ENCODE measurements at regions not wholly inside any gene's neighbourhood (a gene's known extent, or its start where the extent isn't known, plus 50 kb on each side); places are given as distances from the start of the nearest gene placed in this dataset.

- H3K27me3 Mint-ChIP-seq (ENCODE audit: low read depth) = peaks cover 2% of the 10 kb centered on the region
- H3K36me3 Mint-ChIP-seq (ENCODE audit: low read depth) = no peaks in the 10 kb centered on the region
- no peak overlapping the region for H3K4me3 Mint-ChIP-seq
- peaks cover 5% of the 10 kb centered on the region for H3K9me3 Mint-ChIP-seq
- no peak for TF ChIP-seq CTCF (conservative IDR thresholded peaks at IDR 0.05)
- no peak for DNase-seq (ENCODE audit: low read depth, low spot score)
- no peak overlapping the region for H3K27ac Mint-ChIP-seq (ENCODE audit: unreplicated experiment)
- peaks cover 4% of the 10 kb centered on the region for H3K4me1 Mint-ChIP-seq
These were observed 1673.6 kb upstream of the FLRT2 start for GRCh38 chr14:83856334-83856733.

- no peak for DNase-seq (ENCODE audit: low read depth, low spot score)
- TF ChIP-seq CTCF (conservative IDR thresholded peaks at IDR 0.05) = no peak
- no peak overlapping the region for H3K27ac Mint-ChIP-seq (ENCODE audit: unreplicated experiment)
- H3K4me3 Mint-ChIP-seq = no peak overlapping the region
- H3K4me1 Mint-ChIP-seq = peaks cover 4% of the 10 kb centered on the region
- H3K27me3 Mint-ChIP-seq (ENCODE audit: low read depth) = peaks cover 2% of the 10 kb centered on the region
- no peaks in the 10 kb centered on the region for H3K36me3 Mint-ChIP-seq (ENCODE audit: low read depth)
- H3K9me3 Mint-ChIP-seq = peaks cover 5% of the 10 kb centered on the region
These were observed 1669.3 kb upstream of the FLRT2 start for GRCh38 chr14:83860631-83861155.

- Mint-ChIP-seq H3K4me3 (no peak overlapping the region), H3K4me1 (no peaks in the 10 kb centered on the region), H3K27ac (ENCODE audit: unreplicated experiment) (no peak overlapping the region), H3K9me3 (peaks cover 5% of the 10 kb centered on the region), H3K27me3 (ENCODE audit: low read depth) (no peaks in the 10 kb centered on the region), H3K36me3 (ENCODE audit: low read depth) (no peaks in the 10 kb centered on the region)
- DNase-seq (ENCODE audit: low read depth, low spot score) = no peak
- no peak for TF ChIP-seq CTCF (conservative IDR thresholded peaks at IDR 0.05)
These were observed 1666.7 kb upstream of the FLRT2 start for GRCh38 chr14:83863042-83863774.

GRCh38 chr14:83864106-83864505 lies 1665.8 kb upstream of the FLRT2 start:
- H3K9me3 Mint-ChIP-seq = no peaks in the 10 kb centered on the region
- H3K4me3 Mint-ChIP-seq = no peak overlapping the region
- no peak overlapping the region for H3K27ac Mint-ChIP-seq (ENCODE audit: unreplicated experiment)
- TF ChIP-seq CTCF (conservative IDR thresholded peaks at IDR 0.05) = no peak
- H3K27me3 Mint-ChIP-seq (ENCODE audit: low read depth) = no peaks in the 10 kb centered on the region
- H3K36me3 Mint-ChIP-seq (ENCODE audit: low read depth) = no peaks in the 10 kb centered on the region
- no peaks in the 10 kb centered on the region for H3K4me1 Mint-ChIP-seq
- DNase-seq (ENCODE audit: low read depth, low spot score) = no peak

GRCh38 chr14:83867566-83868225 lies 1662.2 kb upstream of the FLRT2 start:
- DNase-seq (ENCODE audit: low read depth, low spot score) = no peak
- Mint-ChIP-seq H3K9me3 (no peaks in the 10 kb centered on the region), H3K4me3 (no peak overlapping the region), H3K4me1 (no peaks in the 10 kb centered on the region), H3K36me3 (ENCODE audit: low read depth) (no peaks in the 10 kb centered on the region), H3K27me3 (ENCODE audit: low read depth) (no peaks in the 10 kb centered on the region), H3K27ac (ENCODE audit: unreplicated experiment) (no peak overlapping the region)
- no peak for TF ChIP-seq CTCF (conservative IDR thresholded peaks at IDR 0.05)
